ENCODE measurements at regions not wholly inside any gene's neighbourhood (a gene's known extent, or its start where the extent isn't known, plus 50 kb on each side); places are given as distances from the start of the nearest gene placed in this dataset.

DNA sequence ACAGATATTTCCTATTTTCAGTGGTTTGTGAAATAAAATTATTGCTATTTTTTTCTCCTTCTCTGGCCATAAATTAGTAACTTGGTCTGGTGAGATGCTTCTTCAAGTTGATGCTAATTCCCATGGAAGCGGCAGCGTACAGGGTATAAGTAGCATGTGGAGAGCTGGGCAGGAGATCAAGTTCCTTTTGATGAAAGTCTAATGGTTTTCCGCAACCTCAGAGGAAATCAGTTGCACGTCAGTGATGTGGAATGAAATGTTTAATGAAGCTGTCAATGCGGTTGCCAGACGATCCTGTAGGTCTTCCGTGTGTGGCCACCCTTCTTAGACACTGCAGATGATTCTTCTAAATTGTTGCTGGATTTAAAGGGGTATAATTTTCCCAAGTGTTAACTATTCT is 236.4 kb upstream of the GRM3 start:
- TF ChIP-seq, protein P1, sequence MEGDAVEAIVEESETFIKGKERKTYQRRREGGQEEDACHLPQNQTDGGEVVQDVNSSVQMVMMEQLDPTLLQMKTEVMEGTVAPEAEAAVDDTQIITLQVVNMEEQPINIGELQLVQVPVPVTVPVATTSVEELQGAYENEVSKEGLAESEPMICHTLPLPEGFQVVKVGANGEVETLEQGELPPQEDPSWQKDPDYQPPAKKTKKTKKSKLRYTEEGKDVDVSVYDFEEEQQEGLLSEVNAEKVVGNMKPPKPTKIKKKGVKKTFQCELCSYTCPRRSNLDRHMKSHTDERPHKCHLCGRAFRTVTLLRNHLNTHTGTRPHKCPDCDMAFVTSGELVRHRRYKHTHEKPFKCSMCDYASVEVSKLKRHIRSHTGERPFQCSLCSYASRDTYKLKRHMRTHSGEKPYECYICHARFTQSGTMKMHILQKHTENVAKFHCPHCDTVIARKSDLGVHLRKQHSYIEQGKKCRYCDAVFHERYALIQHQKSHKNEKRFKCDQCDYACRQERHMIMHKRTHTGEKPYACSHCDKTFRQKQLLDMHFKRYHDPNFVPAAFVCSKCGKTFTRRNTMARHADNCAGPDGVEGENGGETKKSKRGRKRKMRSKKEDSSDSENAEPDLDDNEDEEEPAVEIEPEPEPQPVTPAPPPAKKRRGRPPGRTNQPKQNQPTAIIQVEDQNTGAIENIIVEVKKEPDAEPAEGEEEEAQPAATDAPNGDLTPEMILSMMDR (conservative IDR thresholded peaks at IDR 0.05 in 1 of 2, IDR thresholded peaks at IDR 0.05 in 1 of 2; ENCODE audit: low read depth in 1 of 2, low read length in 2 of 2), result no peak
- TF ChIP-seq EZH2 (IDR thresholded peaks at IDR 0.05; ENCODE audit: low read length, missing control alignments), result no peak
